IMR-90 (cell line): ENCODE measurements at regions not wholly inside any gene's neighbourhood (a gene's known extent, or its start where the extent isn't known, plus 50 kb on each side); places are given as distances from the start of the nearest gene placed in this dataset.

Experiments used
- ATAC-seq: fragments of 200-7000 bp; cut with Tn5 transposase; 2 replicates; pipeline ENCODE4 v1.9.1; 2020; ENCODE audit warnings: low read depth, mild to moderate bottlenecking, moderate library complexity
- BruUV-seq: library from RNA; stranded (reverse); fragments of 400-500 nt; replicated peaks from 2 replicates; lab custom pipeline; 2021; lab: Mats Ljungman, UMichigan
- CTCF ChIA-PET: fragments of 300-600 bp; formaldehyde crosslinking; extraction: SDS; loops from one replicate; lab custom pipeline; 2021; ENCODE audit warnings: antibody characterized with exemption; lab: Yijun Ruan, JAX
- POLR2A ChIA-PET: fragments of 300-600 bp; sonication (Branson Sonifier 250); formaldehyde crosslinking; loops from one replicate; lab custom pipeline; 2022; ENCODE audit warnings: antibody characterized with exemption; ENCODE audit not compliant: unreplicated experiment; lab: Charles Lee
- DNase-seq: peaks from one replicate; pipeline ENCODE4 v3.0.0; 2013
- H2AFZ ChIP-seq: replicated peaks from 2 replicates; pipeline ENCODE3; 2013; ENCODE audit warnings: low read length, mild to moderate bottlenecking; ENCODE audit not compliant: poor library complexity
- H2AK5ac ChIP-seq: 2 replicates; pipeline ENCODE4 v1.6.1; 2013; ENCODE audit warnings: low read depth, low read length, inconsistent platforms
- H2AK9ac ChIP-seq: replicated peaks from 2 replicates; pipeline ENCODE3; 2013; ENCODE audit warnings: mild to moderate bottlenecking, low read depth, low read length, moderate library complexity; ENCODE audit not compliant: poor library complexity
- H2BK120ac ChIP-seq: 2 replicates; pipeline ENCODE4 v1.6.1; 2013; ENCODE audit warnings: low read depth, low read length, inconsistent platforms
- H2BK15ac ChIP-seq: 3 replicates; pipeline ENCODE4 v1.6.1; 2013; ENCODE audit warnings: low read depth, low read length, inconsistent platforms
- H2BK20ac ChIP-seq: 2 replicates; pipeline ENCODE4 v1.6.1; 2013; ENCODE audit warnings: low read depth, mild to moderate bottlenecking, inconsistent platforms, low read length, moderate library complexity
- H2BK5ac ChIP-seq: 2 replicates; pipeline ENCODE4 v1.6.1; 2013; ENCODE audit warnings: mild to moderate bottlenecking, low read depth, low read length, inconsistent platforms; ENCODE audit not compliant: poor library complexity, severe bottlenecking
- H3K14ac ChIP-seq: replicated peaks from 2 replicates; pipeline ENCODE4 v1.6.1; 2013; ENCODE audit warnings: low read depth, low read length, inconsistent platforms
- H3K18ac ChIP-seq: 2 replicates; pipeline ENCODE4 v1.6.1; 2013; ENCODE audit warnings: low read depth, low read length, control low read depth
- H3K23ac ChIP-seq: 2 replicates; pipeline ENCODE4 v1.6.1; 2013; ENCODE audit warnings: low read depth, low read length, inconsistent platforms
- H3K27ac ChIP-seq: 2 replicates; pipeline ENCODE4 v1.5.1; 2013; ENCODE audit warnings: mild to moderate bottlenecking, control low read depth, low read length; ENCODE audit not compliant: insufficient read depth
- H3K27me3 ChIP-seq: 2 replicates; pipeline ENCODE4 v1.6.1; 2013; ENCODE audit warnings: low read length; ENCODE audit not compliant: control insufficient read depth, insufficient read depth
- H3K36me3 ChIP-seq: 2 replicates; pipeline ENCODE4 v1.6.1; 2013; ENCODE audit warnings: low read length, mixed read lengths; ENCODE audit not compliant: control insufficient read depth, insufficient read depth
- H3K4ac ChIP-seq: 2 replicates; pipeline ENCODE4 v1.6.1; 2013; ENCODE audit warnings: low read depth, low read length, inconsistent platforms
- H3K4me1 ChIP-seq: 2 replicates; pipeline ENCODE4 v1.6.1; 2013; ENCODE audit warnings: low read length, mixed read lengths; ENCODE audit not compliant: control insufficient read depth, insufficient read depth
- H3K4me2 ChIP-seq: 2 replicates; pipeline ENCODE4 v1.6.1; 2013; ENCODE audit warnings: low read depth, mild to moderate bottlenecking, control low read depth, low read length, moderate library complexity
- H3K4me3 ChIP-seq: 2 replicates; pipeline ENCODE4 v1.5.1; 2013; ENCODE audit warnings: low read depth, mild to moderate bottlenecking, control low read depth, low read length, moderate library complexity; ENCODE audit not compliant: insufficient read depth
- H3K56ac ChIP-seq: 2 replicates; pipeline ENCODE4 v1.6.1; 2013; ENCODE audit warnings: low read length, inconsistent platforms; ENCODE audit not compliant: insufficient read depth; ENCODE audit errors: extremely low read depth
- H3K79me1 ChIP-seq, 2 experiments: 2 replicates each; pipeline ENCODE4 v1.6.1; 2013; ENCODE audit warnings: low read length in 2 of 2, inconsistent platforms in 1 of 2, low read depth in 1 of 2
- H3K9ac ChIP-seq: 2 replicates; pipeline ENCODE4 v1.6.1; 2013; ENCODE audit warnings: low read depth, low read length, control low read depth
- H3K9me1 ChIP-seq: 2 replicates; pipeline ENCODE4 v1.6.1; 2013; ENCODE audit warnings: low read length, inconsistent platforms; ENCODE audit not compliant: insufficient read depth
- H3K9me3 ChIP-seq: 2 replicates; pipeline ENCODE4 v1.6.1; 2013; ENCODE audit warnings: low read length; ENCODE audit not compliant: control insufficient read depth, insufficient read depth
- H4K20me1 ChIP-seq: 2 replicates; pipeline ENCODE4 v1.6.1; 2013; ENCODE audit warnings: low read length, inconsistent platforms; ENCODE audit not compliant: insufficient read depth
- H4K5ac ChIP-seq: 2 replicates; pipeline ENCODE4 v1.6.1; 2013; ENCODE audit warnings: mild to moderate bottlenecking, low read depth, low read length, control low read depth
- H4K8ac ChIP-seq, 2 experiments: 2 replicates each; pipeline ENCODE4 v1.6.1; 2013; ENCODE audit warnings: low read depth in 2 of 2, low read length in 2 of 2, control low read depth in 1 of 2, inconsistent platforms in 1 of 2
- H4K91ac ChIP-seq: 2 replicates; pipeline ENCODE4 v1.6.1; 2013; ENCODE audit warnings: low read depth, low read length, inconsistent platforms; ENCODE audit not compliant: insufficient read depth
- CEBPB ChIP-seq: IDR thresholded peaks from 2 replicates; pipeline ENCODE4 v1.6.1; 2012; ENCODE audit warnings: low read depth, low read length, improper control_type of control experiment
- RCOR1 ChIP-seq: IDR thresholded peaks from 2 replicates; pipeline ENCODE4 v1.6.1; 2012; ENCODE audit warnings: mild to moderate bottlenecking, low read length, improper control_type of control experiment; ENCODE audit not compliant: insufficient replicate concordance
- RFX5 ChIP-seq: IDR thresholded peaks from 2 replicates; pipeline ENCODE4 v1.8.0; 2012; ENCODE audit warnings: low read depth, mild to moderate bottlenecking, low read length, moderate library complexity
- WGBS, 2 experiments: methylation state at CpG; one replicate each; pipeline versions ENCODE4 v1.1.5 to v1.1.7; 2013; ENCODE audit warnings: missing lambda C conversion rate in 2 of 2; ENCODE audit not compliant: insufficient read length in 1 of 2; ENCODE audit errors: extremely low coverage in 2 of 2; 5-methylcytosine and 5-hydroxymethylcytosine counted together
- dilution Hi-C: fragments of 300-500 bp; cut with HindIII; formaldehyde crosslinking; loops from one replicate; pipeline ENCODE4 v1.14.3; 2018; ENCODE audit warnings: low sequenced_read_pairs; ENCODE audit not compliant: unreplicated experiment
- in situ Hi-C: fragments of 300-500 bp; cut with MboI; formaldehyde crosslinking; loops from 3 replicates; pipeline ENCODE4 v1.14.3; 2019; ENCODE audit warnings: low sequenced_read_pairs, inconsistent platforms, mixed read lengths
- intact Hi-C: fragments of 100-400 bp; cut with micrococcal nuclease; formaldehyde crosslinking; loops from 2 replicates; pipeline ENCODE4 v1.10.0; 2022

DNA sequence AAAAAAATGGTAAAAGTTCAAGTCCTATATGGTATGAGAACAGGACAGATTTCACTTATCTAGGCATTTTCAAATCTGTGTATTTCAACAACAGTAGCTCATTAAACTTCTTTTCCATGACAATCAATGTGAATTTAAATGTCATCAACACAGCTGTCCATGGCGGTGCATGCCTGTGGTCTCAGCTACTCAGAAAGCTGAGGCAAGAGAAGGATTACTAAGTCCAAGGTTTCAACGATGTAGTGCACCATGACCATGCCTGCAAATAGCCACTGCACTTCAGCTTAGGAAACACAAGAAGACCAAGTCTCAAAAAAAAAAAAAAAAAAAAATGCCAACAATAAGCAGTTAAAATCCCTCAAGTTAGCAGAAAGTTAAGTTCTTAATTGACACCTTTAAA is 214.6 kb downstream of the C12orf50 start:
- WGBS, 2 experiments: 88% methylated on average over 1 of the region's 2 CpGs; no CpG with 5 or more reads in 1 of the 2 experiments
- BruUV-seq: no TSS peak
- ATAC-seq (no peak), DNase-seq (peak; percentile 61)
- H2BK120ac ChIP-seq: peak overlapping the region; percentile 96
- H4K20me1 ChIP-seq: no peaks in the 10 kb centered on the region
- H4K91ac ChIP-seq: peak overlapping the region; percentile 94
- no peaks in the 10 kb centered on the region for H3K9me3 ChIP-seq
- peak overlapping the region; percentile 73; the same call in 1 of the 2 replicates for H3K18ac ChIP-seq
- peak overlapping the region; percentile 23; the same call in 1 of the 2 replicates for H4K5ac ChIP-seq
- H3K79me1 ChIP-seq: no peaks in the 10 kb centered on the region
- H3K27ac ChIP-seq: peak overlapping the region; percentile 72
- H3K23ac ChIP-seq: peak overlapping the region; percentile 14; the same call in 1 of the 2 replicates
- no peak overlapping the region for H2AFZ ChIP-seq
- peak overlapping the region; percentile 59 to 85 for H4K8ac ChIP-seq
- intact Hi-C loops (no loop called here), dilution Hi-C loops (no loop called here), in situ Hi-C loops (no loop called here)
- peak overlapping the region; percentile 99 for H2BK5ac ChIP-seq
- no peak for TF ChIP-seq RCOR1
- no peak for TF ChIP-seq RFX5
- TF ChIP-seq CEBPB: peak; percentile 31; the same call in 1 of the 2 replicates
- no peak overlapping the region for H3K4me2 ChIP-seq
- H3K9ac ChIP-seq: no peak overlapping the region
- no peak overlapping the region for H3K4me3 ChIP-seq
- H3K27me3 ChIP-seq: no peaks in the 10 kb centered on the region
- POLR2A ChIA-PET: no interaction called here
- H2BK15ac ChIP-seq: peak overlapping the region; percentile 99; the same call in 2 of the 3 replicates
- CTCF ChIA-PET: interaction anchor here (0.7 kb wide), 1 partner anchor 669 kb away, joined by 7 read pairs; no protein-coding TSS in a partner anchor
- no peaks in the 10 kb centered on the region for H3K36me3 ChIP-seq
- H3K14ac ChIP-seq: peak overlapping the region; percentile 72
- peaks cover 8% of the 10 kb centered on the region; the same call in 1 of the 2 replicates for H3K9me1 ChIP-seq
- no peak overlapping the region for H2AK9ac ChIP-seq
- H3K4ac ChIP-seq: peak overlapping the region; percentile 87
- H2AK5ac ChIP-seq: peak overlapping the region; percentile 93
- H3K4me1 ChIP-seq: peaks cover 18% of the 10 kb centered on the region
- no peak overlapping the region for H3K56ac ChIP-seq
- peak overlapping the region; percentile 100 for H2BK20ac ChIP-seq
